ENCODE measurements at regions not wholly inside any gene's neighbourhood (a gene's known extent, or its start where the extent isn't known, plus 50 kb on each side); places are given as distances from the start of the nearest gene placed in this dataset.
"Not testable (repeated sequence)": the region's sequence is repeated elsewhere in the genome, so short reads cannot be mapped to it uniquely, and the experiment has no call there.

GRCh38 chr21:6486821-6487220 lies 4034.6 kb upstream of the TPTE start:
- TF ChIP-seq POLR2A, CTCF (IDR thresholded peaks at IDR 0.05): not testable (repeated sequence)
